HG02852 (cell line): ENCODE measurements at regions not wholly inside any gene's neighbourhood (a gene's known extent, or its start where the extent isn't known, plus 50 kb on each side); places are given as distances from the start of the nearest gene placed in this dataset.
"Not testable (repeated sequence)": the region's sequence is repeated elsewhere in the genome, so short reads cannot be mapped to it uniquely, and the experiment has no call there.

Source experiments
- ATAC-seq: cut with Tn5 transposase; IDR thresholded peaks from one replicate; pipeline ENCODE4 v1.9.1; 2021; ENCODE audit warnings: mild to moderate bottlenecking, moderate library complexity; ENCODE audit not compliant: unreplicated experiment

- no peak for ATAC-seq
Observed at GRCh38 chr2:194095359-194095758, 1561.7 kb upstream of the SLC39A10 start.

- ATAC-seq, result no peak
Observed at GRCh38 chr2:194090251-194090905, 1566.6 kb upstream of the SLC39A10 start.

GRCh38 chr2:194087089-194087958 is 1569.7 kb upstream of the SLC39A10 start:
- ATAC-seq, result no peak

- ATAC-seq, result no peak
Observed at GRCh38 chr2:194086129-194086528, 1570.9 kb upstream of the SLC39A10 start.

- no peak for ATAC-seq
Observed at GRCh38 chr2:194079989-194080388, 1577.0 kb upstream of the SLC39A10 start.

GRCh38 chr2:194077366-194077765 is 1579.7 kb upstream of the SLC39A10 start:
- ATAC-seq, result no peak

GRCh38 chr2:194062401-194062800 is 1594.6 kb upstream of the SLC39A10 start:
- ATAC-seq, result no peak

GRCh38 chr2:194060269-194060668 is 1596.8 kb upstream of the SLC39A10 start:
- ATAC-seq, result no peak

GRCh38 chr2:194054313-194054712 is 1602.7 kb upstream of the SLC39A10 start:
- no peak for ATAC-seq

GRCh38 chr2:194044321-194044720 is 1612.7 kb upstream of the SLC39A10 start:
- no peak for ATAC-seq

GRCh38 chr2:194021130-194021529 is 1635.9 kb upstream of the SLC39A10 start:
- ATAC-seq, result not testable (repeated sequence)

GRCh38 chr2:194020155-194020554 is 1636.9 kb upstream of the SLC39A10 start:
- no peak for ATAC-seq

- ATAC-seq, result no peak
Observed at GRCh38 chr2:194015751-194016150, 1641.3 kb upstream of the SLC39A10 start.

GRCh38 chr2:194014639-194015038 is 1642.4 kb upstream of the SLC39A10 start:
- no peak for ATAC-seq

- ATAC-seq, result no peak
Observed at GRCh38 chr2:194004590-194005206, 1652.3 kb upstream of the SLC39A10 start.

GRCh38 chr2:194003911-194004310 is 1653.1 kb upstream of the SLC39A10 start:
- ATAC-seq, result no peak

- ATAC-seq, result no peak
Observed at GRCh38 chr2:194002699-194003368, 1654.2 kb upstream of the SLC39A10 start.

GRCh38 chr2:193990868-193991267 is 1666.2 kb upstream of the SLC39A10 start:
- ATAC-seq, result no peak

- no peak for ATAC-seq
Observed at GRCh38 chr2:193989645-193990044, 1667.4 kb upstream of the SLC39A10 start.

- no peak for ATAC-seq
Observed at GRCh38 chr2:193988784-193989183, 1668.2 kb upstream of the SLC39A10 start.

GRCh38 chr2:193985272-193985671 is 1671.8 kb upstream of the SLC39A10 start:
- no peak for ATAC-seq
